CD4-positive, alpha-beta memory T cell (primary cell): ENCODE measurements at regions not wholly inside any gene's neighbourhood (a gene's known extent, or its start where the extent isn't known, plus 50 kb on each side); places are given as distances from the start of the nearest gene placed in this dataset.
A peak's percentile ranks its signal among the peaks of the same experiment; 100 is the strongest.
"Not testable (repeated sequence)": the region's sequence is repeated elsewhere in the genome, so short reads cannot be mapped to it uniquely, and the experiment has no call there.

ENCODE experiments used
- CTCF ChIA-PET: fragments of 350-600 bp; sonication (Branson Sonifier 250); formaldehyde crosslinking; loops from one replicate; lab custom pipeline; 2021; ENCODE audit warnings: inconsistent platforms; ENCODE audit not compliant: partially characterized antibody; lab: Charles Lee
- POLR2A ChIA-PET: fragments of 350-600 bp; sonication (Branson Sonifier 250); formaldehyde crosslinking; loops from one replicate; lab custom pipeline; 2021; ENCODE audit not compliant: partially characterized antibody; lab: Charles Lee
- DNase-seq, 5 donors: peaks; one replicate each; pipeline versions ENCODE4 v3.0.0 to v3.0.0-alpha.2; 2020 to 2022; ENCODE audit warnings: mixed read lengths in 1 of 5
- H3K27ac ChIP-seq: one replicate; pipeline ENCODE4 v1.7.0; 2013; ENCODE audit warnings: low read depth, low read length
- H3K27me3 ChIP-seq: 2 replicates; pipeline ENCODE4 v1.7.0; 2013; ENCODE audit warnings: mild to moderate bottlenecking, low read length, moderate library complexity; ENCODE audit not compliant: insufficient read depth
- H3K36me3 ChIP-seq: 2 replicates; pipeline ENCODE4 v1.7.0; 2013; ENCODE audit warnings: mild to moderate bottlenecking, low read length, moderate library complexity; ENCODE audit not compliant: insufficient read depth
- H3K4me1 ChIP-seq: 2 replicates; pipeline ENCODE4 v1.7.0; 2013; ENCODE audit warnings: mild to moderate bottlenecking, low read length, moderate library complexity; ENCODE audit not compliant: insufficient read depth
- H3K4me3 ChIP-seq, 2 donors: one replicate each; pipeline ENCODE4 v1.7.0; 2013; ENCODE audit warnings: low read length in 2 of 2, mild to moderate bottlenecking in 1 of 2
- H3K9me3 ChIP-seq, 2 donors: one replicate each; pipeline ENCODE4 v1.7.0; 2013; ENCODE audit warnings: low read length in 2 of 2, control low read depth in 1 of 2; ENCODE audit not compliant: control insufficient read depth in 1 of 2
- H3K27ac Mint-ChIP-seq, 7 donors: one replicate each; pipeline ENCODE4 v1.8.0; 2020 to 2021; ENCODE audit warnings: mixed read lengths in 7 of 7, mild to moderate bottlenecking in 6 of 7, inconsistent platforms in 3 of 7, moderate library complexity in 3 of 7
- H3K27me3 Mint-ChIP-seq, 2 donors: one replicate each; pipeline ENCODE4 v1.8.0; 2020 to 2021; ENCODE audit warnings: mixed read lengths in 2 of 2
- H3K36me3 Mint-ChIP-seq, 2 donors: one replicate each; pipeline ENCODE4 v1.8.0; 2020 to 2021; ENCODE audit warnings: mixed read lengths in 2 of 2, inconsistent platforms in 1 of 2, mild to moderate bottlenecking in 1 of 2
- H3K4me1 Mint-ChIP-seq, 4 donors: one replicate each; pipeline ENCODE4 v1.8.0; 2020 to 2021; ENCODE audit warnings: mixed read lengths in 4 of 4, mild to moderate bottlenecking in 1 of 4
- H3K4me3 Mint-ChIP-seq, 8 donors: one replicate each; pipeline ENCODE4 v1.8.0; 2020 to 2021; ENCODE audit warnings: mixed read lengths in 8 of 8, mild to moderate bottlenecking in 7 of 8, moderate library complexity in 6 of 8, inconsistent platforms in 3 of 8
- H3K9me3 Mint-ChIP-seq, 8 donors: one replicate each; pipeline ENCODE4 v1.8.0; 2020 to 2021; ENCODE audit warnings: mixed read lengths in 8 of 8, mild to moderate bottlenecking in 5 of 8, inconsistent platforms in 3 of 8, moderate library complexity in 1 of 8
- intact Hi-C: fragments of 100-400 bp; cut with micrococcal nuclease; formaldehyde crosslinking; loops from one replicate; pipeline ENCODE4 v1.15.1; 2023

DNA sequence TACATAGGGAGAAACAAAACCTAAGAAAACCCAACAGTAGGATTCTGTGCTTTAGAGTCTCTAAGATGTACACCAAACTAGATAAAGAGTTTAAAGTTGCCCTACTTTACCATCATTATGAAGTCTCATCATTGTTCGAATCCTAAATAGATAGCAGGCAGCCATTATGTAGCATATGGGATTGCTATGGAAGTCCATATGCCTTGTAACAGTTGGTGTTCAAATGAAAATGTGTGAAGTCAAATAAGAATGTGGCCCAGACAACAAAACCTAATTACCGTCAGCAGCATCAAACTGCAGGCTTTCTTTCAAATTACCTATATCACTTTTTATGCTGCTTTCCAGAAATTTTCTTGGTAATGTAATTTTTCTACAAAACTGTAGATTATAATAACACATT, 1380.1 kb downstream of the GRIK2 start:
- Histone ChIP-seq H3K4me1 (no peaks in the 10 kb centered on the region), H3K36me3 (no peaks in the 10 kb centered on the region), H3K9me3 (no peaks in the 10 kb centered on the region), H3K27ac (no peak overlapping the region), H3K4me3 (no peak overlapping the region), H3K27me3 (no peaks in the 10 kb centered on the region)
- DNase-seq: no peak
- intact Hi-C loops: no loop called here
- Mint-ChIP-seq H3K4me3 (no peak overlapping the region), H3K27ac (no peak overlapping the region), H3K27me3 (no peaks in the 10 kb centered on the region), H3K9me3 (peaks cover 0 to 9% (median 5%) of the 10 kb centered on the region in 8 donors), H3K36me3 (no peaks in the 10 kb centered on the region), H3K4me1 (no peaks in the 10 kb centered on the region)
- POLR2A ChIA-PET: no interaction called here
- CTCF ChIA-PET: no interaction called here

DNA sequence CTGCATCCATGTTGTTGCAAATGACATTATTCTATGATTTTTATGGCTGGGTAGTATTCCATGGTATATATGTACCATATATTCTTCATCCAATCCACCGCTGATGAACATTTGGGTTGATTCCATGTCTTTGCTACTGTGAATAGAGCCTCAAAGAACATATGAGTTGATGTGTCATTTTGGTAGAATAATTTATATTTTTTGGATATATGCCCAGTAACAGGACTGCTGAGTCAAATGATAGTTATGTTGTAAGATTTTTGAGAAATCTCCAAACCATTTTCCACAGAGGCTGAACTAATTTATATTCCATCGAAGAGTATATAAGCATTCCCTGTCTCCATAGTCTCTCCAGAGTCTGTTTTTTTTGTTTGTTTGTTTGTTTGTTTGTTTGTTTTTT, 1373.5 kb downstream of the GRIK2 start:
- H3K9me3 ChIP-seq: no peaks in the 10 kb centered on the region
- POLR2A ChIA-PET: no interaction called here
- no peaks in the 10 kb centered on the region for H3K4me1 Mint-ChIP-seq
- CTCF ChIA-PET: no interaction called here
- H3K4me1 ChIP-seq: no peaks in the 10 kb centered on the region
- no peaks in the 10 kb centered on the region for H3K36me3 ChIP-seq
- H3K4me3 ChIP-seq: no peak overlapping the region
- no peak for DNase-seq
- H3K27ac Mint-ChIP-seq: no peak overlapping the region
- H3K27ac ChIP-seq: no peak overlapping the region
- H3K36me3 Mint-ChIP-seq: no peaks in the 10 kb centered on the region
- no peak overlapping the region for H3K4me3 Mint-ChIP-seq
- H3K27me3 Mint-ChIP-seq: no peaks in the 10 kb centered on the region
- H3K27me3 ChIP-seq: no peaks in the 10 kb centered on the region
- peaks cover 0 to 16% (median 6%) of the 10 kb centered on the region in 8 donors for H3K9me3 Mint-ChIP-seq
- intact Hi-C loops: no loop called here

GRCh38 chr6:102764317-102764716, 1370.8 kb downstream of the GRIK2 start:
- H3K9me3 ChIP-seq: no peaks in the 10 kb centered on the region
- Mint-ChIP-seq H3K9me3 (peaks cover 0 to 11% (median 6%) of the 10 kb centered on the region in 8 donors), H3K27ac (no peak overlapping the region), H3K4me1 (no peaks in the 10 kb centered on the region), H3K4me3 (no peak overlapping the region), H3K36me3 (no peaks in the 10 kb centered on the region), H3K27me3 (no peaks in the 10 kb centered on the region)
- no peaks in the 10 kb centered on the region for H3K4me1 ChIP-seq
- no peak overlapping the region for H3K27ac ChIP-seq
- H3K27me3 ChIP-seq: no peaks in the 10 kb centered on the region
- no peak overlapping the region for H3K4me3 ChIP-seq
- H3K36me3 ChIP-seq: no peaks in the 10 kb centered on the region
- intact Hi-C loops: no loop called here
- POLR2A ChIA-PET: no interaction called here
- no peak for DNase-seq
- CTCF ChIA-PET: no interaction called here

- no peaks in the 10 kb centered on the region for H3K27me3 ChIP-seq
- H3K4me3 ChIP-seq: no peak overlapping the region
- H3K4me1 ChIP-seq: no peaks in the 10 kb centered on the region
- no peaks in the 10 kb centered on the region for H3K9me3 ChIP-seq
- intact Hi-C loops: no loop called here
- H3K9me3 Mint-ChIP-seq: peaks cover 0 to 11% (median 5%) of the 10 kb centered on the region in 8 donors
- DNase-seq: no peak
- ChIA-PET POLR2A (no interaction called here), CTCF (no interaction called here)
- no peak overlapping the region for H3K27ac Mint-ChIP-seq
- no peaks in the 10 kb centered on the region for H3K4me1 Mint-ChIP-seq
- H3K27me3 Mint-ChIP-seq: no peaks in the 10 kb centered on the region
- H3K36me3 ChIP-seq: no peaks in the 10 kb centered on the region
- no peaks in the 10 kb centered on the region for H3K36me3 Mint-ChIP-seq
- no peak overlapping the region for H3K27ac ChIP-seq
- no peak overlapping the region for H3K4me3 Mint-ChIP-seq
Measured at GRCh38 chr6:102763891-102764290, 1370.4 kb downstream of the GRIK2 start.

GRCh38 chr6:102761872-102762271, 1368.4 kb downstream of the GRIK2 start:
- intact Hi-C loops: no loop called here
- Mint-ChIP-seq H3K9me3 (peaks cover 0 to 8% (median 5%) of the 10 kb centered on the region in 8 donors), H3K36me3 (no peaks in the 10 kb centered on the region), H3K27me3 (no peaks in the 10 kb centered on the region), H3K27ac (no peak overlapping the region), H3K4me3 (no peak overlapping the region), H3K4me1 (no peaks in the 10 kb centered on the region)
- Histone ChIP-seq H3K27ac (no peak overlapping the region), H3K4me1 (no peaks in the 10 kb centered on the region), H3K9me3 (no peaks in the 10 kb centered on the region), H3K4me3 (no peak overlapping the region), H3K36me3 (no peaks in the 10 kb centered on the region), H3K27me3 (no peaks in the 10 kb centered on the region)
- ChIA-PET POLR2A (no interaction called here), CTCF (no interaction called here)
- no peak for DNase-seq

DNA sequence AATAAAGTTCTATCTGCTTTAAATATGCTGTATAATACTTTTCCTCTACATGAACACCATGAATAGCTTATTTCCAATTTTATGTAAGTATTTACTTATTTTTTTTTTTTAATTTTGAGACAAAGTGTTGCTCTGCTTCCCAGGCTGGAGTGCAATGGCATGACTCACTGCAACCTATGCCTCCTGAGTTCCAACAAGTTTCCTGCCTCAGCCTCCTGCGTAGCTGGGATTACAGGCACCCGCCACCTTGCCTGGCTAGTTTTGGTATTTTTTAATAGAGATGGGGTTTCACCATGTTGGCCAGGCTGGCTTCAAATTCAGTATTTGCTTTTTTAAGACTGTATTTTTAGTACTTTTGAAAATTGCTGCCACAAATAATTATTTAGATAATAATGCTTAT, 1365.9 kb downstream of the GRIK2 start:
- Mint-ChIP-seq H3K27ac (no peak overlapping the region), H3K27me3 (no peaks in the 10 kb centered on the region), H3K36me3 (no peaks in the 10 kb centered on the region), H3K9me3 (peaks cover 0 to 7% (median 4%) of the 10 kb centered on the region in 8 donors), H3K4me1 (no peaks in the 10 kb centered on the region), H3K4me3 (no peak overlapping the region)
- no peaks in the 10 kb centered on the region for H3K27me3 ChIP-seq
- ChIA-PET POLR2A (no interaction called here), CTCF (no interaction called here)
- no peak overlapping the region for H3K27ac ChIP-seq
- H3K36me3 ChIP-seq: no peaks in the 10 kb centered on the region
- no peak overlapping the region for H3K4me3 ChIP-seq
- no peak for DNase-seq
- no peaks in the 10 kb centered on the region for H3K9me3 ChIP-seq
- intact Hi-C loops: no loop called here
- H3K4me1 ChIP-seq: no peaks in the 10 kb centered on the region

DNA sequence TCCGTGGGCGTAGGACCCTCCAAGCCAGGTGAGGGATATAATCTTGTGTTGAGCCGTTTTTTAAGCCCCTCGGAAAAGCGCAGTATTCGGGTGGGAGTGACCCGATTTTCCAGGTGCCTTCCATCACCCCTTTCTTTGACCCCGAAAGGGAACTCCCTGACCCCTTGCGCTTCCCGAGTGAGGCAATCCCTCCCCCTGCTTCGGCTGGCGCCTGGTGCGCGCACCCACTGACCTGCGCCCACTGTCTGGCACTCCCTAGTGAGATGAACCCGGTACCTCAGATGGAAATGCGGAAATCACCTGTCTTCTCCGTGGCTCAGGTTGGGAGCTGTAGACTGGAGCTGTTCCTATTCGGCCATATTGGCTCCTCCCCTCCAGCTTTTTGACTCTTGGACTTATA, 1365.0 kb downstream of the GRIK2 start:
- H3K27me3 Mint-ChIP-seq, H3K27ac Mint-ChIP-seq, H3K4me1 ChIP-seq, H3K9me3 Mint-ChIP-seq, H3K36me3 Mint-ChIP-seq, CTCF ChIA-PET, intact Hi-C loops, H3K4me3 Mint-ChIP-seq, H3K27ac ChIP-seq, H3K9me3 ChIP-seq, H3K36me3 ChIP-seq, H3K27me3 ChIP-seq, H3K4me3 ChIP-seq, POLR2A ChIA-PET, H3K4me1 Mint-ChIP-seq: not testable (repeated sequence)
- peak in 1 of 5 donors; percentile 22 for DNase-seq
